ENCODE measurements at regions not wholly inside any gene's neighbourhood (a gene's known extent, or its start where the extent isn't known, plus 50 kb on each side); places are given as distances from the start of the nearest gene placed in this dataset.
"Not testable (repeated sequence)": the region's sequence is repeated elsewhere in the genome, so short reads cannot be mapped to it uniquely, and the experiment has no call there.

- Mint-ChIP-seq H3K4me1 (no peaks in the 10 kb centered on the region), H3K27me3 (no peaks in the 10 kb centered on the region), H3K4me3 (no peak overlapping the region), H3K27ac (no peak overlapping the region), H3K9me3 (ENCODE audit: insufficient read depth) (peaks cover 3% of the 10 kb centered on the region)
- Histone ChIP-seq H3K27ac (ENCODE audit: low read length in 2 of 2) (no peak overlapping the region), H3K27me3 (replicated peaks in 1 of 4; ENCODE audit: control extremely low read depth in 1 of 4, control insufficient read depth in 3 of 4, insufficient read depth in 4 of 4, low read length in 3 of 4) (no peaks in the 10 kb centered on the region), H3K79me2 (ENCODE audit: control insufficient read depth, insufficient read depth, low read length) (no peaks in the 10 kb centered on the region), H3K9me3 (ENCODE audit: control extremely low read depth in 1 of 3, control insufficient read depth in 2 of 3, insufficient read depth in 1 of 3, low read length in 2 of 3) (peaks cover 0 to 7% (median 0%) of the 10 kb centered on the region in 3 donors), H3K9ac (ENCODE audit: low read length) (no peak overlapping the region), H3K36me3 (replicated peaks in 1 of 2; ENCODE audit: control extremely low read depth in 1 of 2, control insufficient read depth in 1 of 2, extremely low read depth in 1 of 2, insufficient read depth in 2 of 2, low read length in 1 of 2) (no peaks in the 10 kb centered on the region), H3K4me2 (replicated peaks; ENCODE audit: low read depth, low read length, poor library complexity, severe bottlenecking) (no peak overlapping the region), H3K4me3 (ENCODE audit: control extremely low read depth in 1 of 5, extremely low read depth in 1 of 5, insufficient read depth in 1 of 5, low read depth in 2 of 5, low read length in 4 of 5) (no peak overlapping the region), H2AFZ (ENCODE audit: insufficient read depth, low read depth, low read length, poor library complexity, severe bottlenecking) (no peak overlapping the region), H3K4me1 (ENCODE audit: control insufficient read depth in 2 of 2, insufficient read depth in 2 of 2, low read length in 2 of 2) (no peaks in the 10 kb centered on the region), H4K20me1 (ENCODE audit: control insufficient read depth, insufficient read depth, low read length, poor library complexity, severe bottlenecking) (no peaks in the 10 kb centered on the region)
- no peak for TF ChIP-seq EZH2 (IDR thresholded peaks at IDR 0.05; ENCODE audit: borderline replicate concordance, insufficient read depth, low read depth, low read length, poor library complexity, severe bottlenecking)
- no peak for TF ChIP-seq CTCF (IDR thresholded peaks at IDR 0.05)
- ATAC-seq (ENCODE audit: low read depth) (no peak), DNase-seq (no peak)
- 97% methylated on average over 23 of the region's 23 CpGs for WGBS (ENCODE audit: insufficient coverage)
- POLR2A ChIA-PET = no interaction called here
- CTCF ChIA-PET = no interaction called here
- intact Hi-C loops (cut with micrococcal nuclease) = no loop called here
These were observed 81.4 kb upstream of the BCHE start for GRCh38 chr3:165918657-165918979.

GRCh38 chr3:165917938-165918656 lies 80.9 kb upstream of the BCHE start:
- H3K27ac Mint-ChIP-seq; DNase-seq; H3K36me3 ChIP-seq (replicated peaks in 1 of 2; ENCODE audit: control extremely low read depth in 1 of 2, control insufficient read depth in 1 of 2, extremely low read depth in 1 of 2, insufficient read depth in 2 of 2, low read length in 1 of 2); POLR2A ChIA-PET; H3K9me3 ChIP-seq (ENCODE audit: control extremely low read depth in 1 of 3, control insufficient read depth in 2 of 3, insufficient read depth in 1 of 3, low read length in 2 of 3); intact Hi-C loops (cut with micrococcal nuclease); H3K4me1 ChIP-seq (ENCODE audit: control insufficient read depth in 2 of 2, insufficient read depth in 2 of 2, low read length in 2 of 2); H3K79me2 ChIP-seq (ENCODE audit: control insufficient read depth, insufficient read depth, low read length); H3K4me3 ChIP-seq (ENCODE audit: control extremely low read depth in 1 of 5, extremely low read depth in 1 of 5, insufficient read depth in 1 of 5, low read depth in 2 of 5, low read length in 4 of 5); H2AFZ ChIP-seq (ENCODE audit: insufficient read depth, low read depth, low read length, poor library complexity, severe bottlenecking); H3K4me1 Mint-ChIP-seq; H4K20me1 ChIP-seq (ENCODE audit: control insufficient read depth, insufficient read depth, low read length, poor library complexity, severe bottlenecking); H3K4me3 Mint-ChIP-seq; CTCF ChIA-PET; H3K9ac ChIP-seq (ENCODE audit: low read length); H3K27ac ChIP-seq (ENCODE audit: low read length in 2 of 2); H3K9me3 Mint-ChIP-seq (ENCODE audit: insufficient read depth); H3K27me3 ChIP-seq (replicated peaks in 1 of 4; ENCODE audit: control extremely low read depth in 1 of 4, control insufficient read depth in 3 of 4, insufficient read depth in 4 of 4, low read length in 3 of 4); H3K27me3 Mint-ChIP-seq; H3K4me2 ChIP-seq (replicated peaks; ENCODE audit: low read depth, low read length, poor library complexity, severe bottlenecking); ATAC-seq (ENCODE audit: low read depth): not testable (repeated sequence)
- 97% methylated on average over 23 of the region's 24 CpGs for WGBS (ENCODE audit: insufficient coverage)

- H3K36me3 ChIP-seq (replicated peaks in 1 of 2; ENCODE audit: control extremely low read depth in 1 of 2, control insufficient read depth in 1 of 2, extremely low read depth in 1 of 2, insufficient read depth in 2 of 2, low read length in 1 of 2); H3K9ac ChIP-seq (ENCODE audit: low read length); H3K79me2 ChIP-seq (ENCODE audit: control insufficient read depth, insufficient read depth, low read length); H3K27me3 ChIP-seq (replicated peaks in 1 of 4; ENCODE audit: control extremely low read depth in 1 of 4, control insufficient read depth in 3 of 4, insufficient read depth in 4 of 4, low read length in 3 of 4); H3K27ac ChIP-seq (ENCODE audit: low read length in 2 of 2); H3K9me3 Mint-ChIP-seq (ENCODE audit: insufficient read depth); H3K4me1 ChIP-seq (ENCODE audit: control insufficient read depth in 2 of 2, insufficient read depth in 2 of 2, low read length in 2 of 2); H2AFZ ChIP-seq (ENCODE audit: insufficient read depth, low read depth, low read length, poor library complexity, severe bottlenecking); DNase-seq; H3K4me2 ChIP-seq (replicated peaks; ENCODE audit: low read depth, low read length, poor library complexity, severe bottlenecking); POLR2A ChIA-PET; H4K20me1 ChIP-seq (ENCODE audit: control insufficient read depth, insufficient read depth, low read length, poor library complexity, severe bottlenecking); H3K9me3 ChIP-seq (ENCODE audit: control extremely low read depth in 1 of 3, control insufficient read depth in 2 of 3, insufficient read depth in 1 of 3, low read length in 2 of 3); H3K4me3 ChIP-seq (ENCODE audit: control extremely low read depth in 1 of 5, extremely low read depth in 1 of 5, insufficient read depth in 1 of 5, low read depth in 2 of 5, low read length in 4 of 5); H3K27me3 Mint-ChIP-seq; ATAC-seq (ENCODE audit: low read depth); H3K4me3 Mint-ChIP-seq; H3K27ac Mint-ChIP-seq; intact Hi-C loops (cut with micrococcal nuclease); H3K4me1 Mint-ChIP-seq; CTCF ChIA-PET: not testable (repeated sequence)
These were observed 77.9 kb upstream of the BCHE start for GRCh38 chr3:165915104-165915503.
